Stomach (tissue), 8 donors: ENCODE measurements at regions not wholly inside any gene's neighbourhood (a gene's known extent, or its start where the extent isn't known, plus 50 kb on each side); places are given as distances from the start of the nearest gene placed in this dataset.

ENCODE experiments used
- DNase-seq, 2 donors: peaks; one replicate each; pipeline versions ENCODE4 v3.0.0 to v3.0.0-alpha.2; 2013 to 2019
- H3K27ac ChIP-seq, 5 donors: fragments of 200-600 bp in 4 of 5; sonication (generic) in 4 of 5; one replicate each; pipeline ENCODE4 v1.5.1; 2013 to 2019; ENCODE audit warnings: mild to moderate bottlenecking in 1 of 5, moderate library complexity in 1 of 5
- H3K27me3 ChIP-seq, 3 donors: fragments of 200-600 bp; sonication (generic); one replicate each; pipeline ENCODE4 v1.5.1; 2017 to 2019; ENCODE audit warnings: mixed run types in 1 of 3
- H3K36me3 ChIP-seq, 4 donors: fragments of 200-600 bp; sonication (generic); 1 replicate in 3 of 4; 2 replicates in 1 of 4; pipeline ENCODE4 v1.5.1; 2016 to 2019
- H3K4me1 ChIP-seq, 4 donors: fragments of 200-600 bp; sonication (generic); one replicate each; pipeline ENCODE4 v1.5.1; 2016 to 2019
- H3K4me3 ChIP-seq, 4 donors: fragments of 200-600 bp; sonication (generic) in 3 of 4; one replicate each; pipeline ENCODE4 v1.5.1; 2016 to 2019; ENCODE audit warnings: mild to moderate bottlenecking in 1 of 4
- H3K9me3 ChIP-seq, 4 donors: fragments of 200-600 bp; sonication (generic); one replicate each; pipeline ENCODE4 v1.5.1; 2016 to 2019
- CTCF ChIP-seq, 7 experiments: fragments of 450-650 bp in 4 of 7; fragments of 200-600 bp in 3 of 7; sonication (generic) in 3 of 7; IDR thresholded peaks; one replicate each; pipeline ENCODE4 v1.5.1; 2016 to 2019; ENCODE audit warnings: antibody characterized with exemption in 7 of 7, control low read depth in 2 of 7, mild to moderate bottlenecking in 1 of 7
- EP300 ChIP-seq: sonication (generic); formaldehyde crosslinking; IDR thresholded peaks from one replicate; pipeline ENCODE4 v1.6.1; 2017; ENCODE audit warnings: antibody characterized with exemption
- POLR2A ChIP-seq, 4 donors: fragments of 450-650 bp; IDR thresholded peaks; one replicate each; pipeline ENCODE4 v1.6.1; 2016; ENCODE audit warnings: antibody characterized with exemption in 4 of 4, control low read depth in 2 of 4, mild to moderate bottlenecking in 1 of 4, moderate library complexity in 1 of 4
- POLR2AphosphoS5 ChIP-seq, 3 donors: sonication (generic); formaldehyde crosslinking; IDR thresholded peaks; one replicate each; pipeline ENCODE4 v1.6.1; 2016; ENCODE audit warnings: antibody characterized with exemption in 3 of 3
- WGBS, 5 donors: extraction: QIAGEN DNeasy Blood & Tissue Kit in 3 of 5; methylation state at CpG; one replicate each; pipeline versions ENCODE4 v1.1.5 to v1.1.7; 2013 to 2018; 5-methylcytosine and 5-hydroxymethylcytosine counted together
- intact Hi-C: fragments of 100-400 bp; cut with DNase I; formaldehyde crosslinking; loops from one replicate; pipeline ENCODE4 v1.15.1; 2023; ENCODE audit warnings: low total_unique reads
- donor health status: healthy with polysubstance abuse.
- donor health status: Bipolar disorder and iron deficiency.
- donor health status: healthy.

GRCh38 chr11:69880826-69881445 is 61.7 kb upstream of the FGF3 start:
- H3K4me1 ChIP-seq, result no peaks in the 10 kb centered on the region
- no peak for DNase-seq
- no peak overlapping the region for H3K27ac ChIP-seq
- intact Hi-C loops, result no loop called here
- H3K36me3 ChIP-seq, result no peaks in the 10 kb centered on the region
- 77 to 92% (median 90%) methylated on average over 6 to 10 of the region's 10 CpGs for WGBS, 5 donors
- TF ChIP-seq EP300 (no peak), POLR2A (IDR thresholded peaks at IDR 0.05) (no peak), CTCF (IDR thresholded peaks at IDR 0.05) (no peak), POLR2AphosphoS5 (IDR thresholded peaks at IDR 0.05) (no peak)
- no peak overlapping the region for H3K4me3 ChIP-seq
- no peaks in the 10 kb centered on the region for H3K9me3 ChIP-seq
- peaks cover 0 to 57% (median 0%) of the 10 kb centered on the region in 3 donors for H3K27me3 ChIP-seq

- H3K27ac ChIP-seq, result no peak overlapping the region
- no peak for DNase-seq
- peaks cover 0 to 54% (median 0%) of the 10 kb centered on the region in 3 donors for H3K27me3 ChIP-seq
- TF ChIP-seq POLR2A (IDR thresholded peaks at IDR 0.05) (no peak), CTCF (IDR thresholded peaks at IDR 0.05) (no peak), POLR2AphosphoS5 (IDR thresholded peaks at IDR 0.05) (no peak), EP300 (no peak)
- intact Hi-C loops, result no loop called here
- H3K4me3 ChIP-seq, result no peak overlapping the region
- no peaks in the 10 kb centered on the region for H3K4me1 ChIP-seq
- H3K9me3 ChIP-seq, result no peaks in the 10 kb centered on the region
- no peaks in the 10 kb centered on the region for H3K36me3 ChIP-seq
- 68 to 84% (median 78%) methylated on average over 12 to 20 of the region's 20 CpGs for WGBS, 5 donors
Measured at GRCh38 chr11:69881467-69882269, 62.5 kb upstream of the FGF3 start.

GRCh38 chr11:69882270-69882608 is 63.0 kb upstream of the FGF3 start:
- Histone ChIP-seq H3K4me3 (no peak overlapping the region), H3K27me3 (peaks cover 0 to 54% (median 0%) of the 10 kb centered on the region in 3 donors), H3K9me3 (no peaks in the 10 kb centered on the region), H3K27ac (no peak overlapping the region), H3K36me3 (no peaks in the 10 kb centered on the region), H3K4me1 (no peaks in the 10 kb centered on the region)
- TF ChIP-seq POLR2AphosphoS5 (IDR thresholded peaks at IDR 0.05), result no peak
- no peak for TF ChIP-seq POLR2A (IDR thresholded peaks at IDR 0.05)
- TF ChIP-seq CTCF (IDR thresholded peaks at IDR 0.05), result no peak
- no peak for TF ChIP-seq EP300
- DNase-seq, result no peak
- 83 to 91% (median 91%) methylated on average over 7 of the region's 7 CpGs for WGBS, 5 donors
- intact Hi-C loops, result no loop called here

GRCh38 chr11:69883292-69884255 is 64.4 kb upstream of the FGF3 start:
- DNase-seq, result no peak
- TF ChIP-seq POLR2AphosphoS5 (IDR thresholded peaks at IDR 0.05) (no peak), CTCF (IDR thresholded peaks at IDR 0.05) (no peak), EP300 (no peak), POLR2A (IDR thresholded peaks at IDR 0.05) (no peak)
- Histone ChIP-seq H3K4me3 (no peak overlapping the region), H3K27ac (no peak overlapping the region), H3K27me3 (peaks cover 0 to 57% (median 0%) of the 10 kb centered on the region in 3 donors), H3K9me3 (no peaks in the 10 kb centered on the region), H3K4me1 (no peaks in the 10 kb centered on the region), H3K36me3 (no peaks in the 10 kb centered on the region)
- WGBS, 5 donors, result 74 to 80% (median 79%) methylated on average over 21 to 32 of the region's 32 CpGs
- intact Hi-C loops, result no loop called here
